GM12875 (cell line): ENCODE measurements at regions not wholly inside any gene's neighbourhood (a gene's known extent, or its start where the extent isn't known, plus 50 kb on each side); places are given as distances from the start of the nearest gene placed in this dataset.

Source experiments
- H3K4me3 ChIP-seq: one replicate; pipeline ENCODE4 v1.5.1; 2011; ENCODE audit warnings: low read depth, low read length, control low read depth
- TF ChIP-seq, protein P1 (sequence below): IDR thresholded peaks from 2 replicates; pipeline ENCODE4 v1.5.1; 2011; ENCODE audit warnings: low read depth, mild to moderate bottlenecking, control low read depth, inconsistent platforms, low read length, moderate library complexity, borderline replicate concordance; ENCODE audit not compliant: insufficient read depth

DNA sequence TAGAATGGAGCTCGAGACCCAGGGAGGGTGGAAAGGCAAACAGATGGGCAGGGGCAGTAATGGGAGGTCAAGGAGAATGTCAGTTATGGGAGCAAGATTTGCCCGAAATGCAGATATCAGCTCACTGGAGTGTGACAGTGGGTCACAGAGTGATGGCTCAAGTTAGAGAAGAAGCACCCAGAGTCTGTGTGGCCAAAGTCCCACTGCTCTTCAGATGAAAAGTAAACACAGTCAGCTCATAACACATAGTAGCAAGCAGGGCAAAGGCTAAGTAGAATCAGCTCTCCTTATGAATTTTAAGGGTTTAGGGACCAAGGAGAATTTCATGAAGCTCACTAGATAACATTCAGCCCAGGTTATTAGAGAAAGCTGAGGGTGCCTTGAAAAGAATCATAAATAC is 264.9 kb upstream of the MON1B start:
- no peak overlapping the region for H3K4me3 ChIP-seq
- TF ChIP-seq, protein P1, sequence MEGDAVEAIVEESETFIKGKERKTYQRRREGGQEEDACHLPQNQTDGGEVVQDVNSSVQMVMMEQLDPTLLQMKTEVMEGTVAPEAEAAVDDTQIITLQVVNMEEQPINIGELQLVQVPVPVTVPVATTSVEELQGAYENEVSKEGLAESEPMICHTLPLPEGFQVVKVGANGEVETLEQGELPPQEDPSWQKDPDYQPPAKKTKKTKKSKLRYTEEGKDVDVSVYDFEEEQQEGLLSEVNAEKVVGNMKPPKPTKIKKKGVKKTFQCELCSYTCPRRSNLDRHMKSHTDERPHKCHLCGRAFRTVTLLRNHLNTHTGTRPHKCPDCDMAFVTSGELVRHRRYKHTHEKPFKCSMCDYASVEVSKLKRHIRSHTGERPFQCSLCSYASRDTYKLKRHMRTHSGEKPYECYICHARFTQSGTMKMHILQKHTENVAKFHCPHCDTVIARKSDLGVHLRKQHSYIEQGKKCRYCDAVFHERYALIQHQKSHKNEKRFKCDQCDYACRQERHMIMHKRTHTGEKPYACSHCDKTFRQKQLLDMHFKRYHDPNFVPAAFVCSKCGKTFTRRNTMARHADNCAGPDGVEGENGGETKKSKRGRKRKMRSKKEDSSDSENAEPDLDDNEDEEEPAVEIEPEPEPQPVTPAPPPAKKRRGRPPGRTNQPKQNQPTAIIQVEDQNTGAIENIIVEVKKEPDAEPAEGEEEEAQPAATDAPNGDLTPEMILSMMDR = no peak

DNA sequence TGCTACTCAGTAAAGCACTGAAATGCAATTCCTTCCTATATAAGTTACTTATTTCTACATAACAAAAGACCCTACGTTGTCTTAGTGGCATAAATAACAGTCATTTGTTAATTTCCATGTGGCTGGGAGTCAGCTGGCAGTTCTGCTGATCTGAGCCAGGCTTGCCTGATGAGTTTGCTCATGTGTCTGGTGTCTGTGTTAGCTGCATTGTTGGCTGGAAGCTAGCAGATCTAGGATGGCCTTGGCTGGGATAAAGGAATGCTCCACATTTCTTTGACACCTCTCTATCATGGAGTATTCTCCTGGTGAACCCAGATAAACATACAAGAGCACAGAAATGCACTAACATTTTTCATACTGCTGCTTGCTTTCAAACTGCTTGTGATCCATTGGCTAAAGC is 264.4 kb upstream of the MON1B start:
- no peak overlapping the region for H3K4me3 ChIP-seq
- TF ChIP-seq, protein P1 = no peak

DNA sequence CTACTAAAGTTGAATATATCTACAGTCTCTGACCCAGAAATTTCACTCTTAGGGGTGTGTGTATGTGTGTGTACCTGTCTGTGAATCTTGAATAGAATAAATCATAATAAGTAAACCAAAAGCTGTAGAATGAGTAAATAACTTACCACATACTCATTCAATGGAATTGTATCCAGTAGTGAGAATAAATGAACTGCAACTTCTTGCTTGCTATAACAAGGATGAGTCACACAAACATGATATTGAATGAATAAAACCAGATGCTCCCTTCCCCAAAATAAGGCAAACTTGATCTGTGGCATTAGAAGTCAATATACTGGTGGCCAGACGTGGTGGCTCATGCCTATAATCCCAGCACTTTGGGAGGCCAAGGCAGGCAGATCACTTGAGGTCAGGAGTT is 259.8 kb upstream of the MON1B start:
- H3K4me3 ChIP-seq = no peak overlapping the region
- TF ChIP-seq, protein P1 = no peak

DNA sequence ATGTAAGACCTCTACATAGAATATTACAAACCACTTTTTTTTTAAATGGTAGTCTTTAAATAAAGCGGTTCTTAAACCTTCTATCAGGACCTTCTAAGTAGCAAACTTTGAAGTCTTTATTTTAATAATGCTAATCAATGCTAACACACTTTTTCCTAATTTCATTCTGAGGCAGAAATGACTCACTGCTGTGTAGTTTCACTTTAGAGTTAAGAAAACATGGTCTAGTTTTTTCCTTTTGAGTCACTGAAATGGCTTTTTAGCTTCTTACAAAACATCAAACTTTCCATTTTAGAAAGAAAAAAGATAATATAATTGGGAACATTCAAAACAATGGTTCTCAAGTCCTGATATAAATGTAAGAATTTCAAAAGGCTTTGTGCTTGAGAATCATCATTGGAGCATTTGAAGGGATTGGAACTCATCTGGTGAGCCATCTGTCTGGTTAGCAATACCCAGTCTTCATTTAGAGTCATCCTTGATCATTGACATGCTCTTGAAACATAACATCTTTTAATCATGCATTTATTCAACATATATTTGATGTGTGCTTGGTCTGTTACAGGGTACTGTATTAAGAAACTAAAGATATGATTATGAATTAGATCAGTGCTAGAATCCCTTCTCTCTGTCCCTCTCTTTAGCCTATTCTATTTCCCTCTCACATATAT is 258.3 kb upstream of the MON1B start:
- TF ChIP-seq, protein P1 = no peak
- no peak overlapping the region for H3K4me3 ChIP-seq

DNA sequence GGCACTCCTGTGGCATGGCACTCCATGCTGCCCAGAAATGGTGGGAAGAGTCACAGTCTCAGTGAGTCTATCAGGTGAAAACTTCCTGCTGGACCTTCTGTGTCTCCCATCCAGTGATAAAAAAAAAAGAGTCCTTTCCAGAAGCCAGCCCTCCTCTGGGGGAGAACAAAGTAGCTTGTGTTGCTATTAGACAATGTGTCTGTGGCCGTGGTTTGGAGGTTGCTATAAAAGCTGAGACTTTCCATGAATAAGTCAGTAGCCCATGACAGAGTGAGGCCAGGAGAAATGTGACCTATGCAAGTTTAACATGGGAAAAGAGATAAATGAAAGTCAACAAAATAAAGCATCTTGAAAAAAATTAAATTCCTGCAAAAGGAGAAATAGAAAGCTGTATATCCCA is 250.7 kb upstream of the MON1B start:
- H3K4me3 ChIP-seq = no peak overlapping the region
- TF ChIP-seq, protein P1 = no peak

DNA sequence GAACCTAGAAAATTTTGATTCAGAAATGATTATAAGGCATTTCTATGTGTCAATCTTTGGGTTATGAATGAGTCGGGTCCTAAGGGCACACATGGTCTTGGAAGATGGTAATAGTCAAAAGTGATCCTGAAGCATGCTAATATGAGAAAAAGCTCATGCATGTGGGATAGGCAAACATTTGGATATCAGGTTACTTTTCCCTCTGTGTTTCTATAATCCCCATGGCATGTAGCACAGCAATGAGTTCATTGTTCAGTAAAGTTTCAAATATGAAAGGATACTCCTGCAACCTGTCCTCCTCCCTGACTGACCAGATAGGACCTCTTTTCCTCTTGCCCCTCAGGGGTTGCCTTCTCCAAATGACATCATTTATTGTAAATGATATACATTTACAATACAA is 249.9 kb upstream of the MON1B start:
- TF ChIP-seq, protein P1 = no peak
- H3K4me3 ChIP-seq = no peak overlapping the region

DNA sequence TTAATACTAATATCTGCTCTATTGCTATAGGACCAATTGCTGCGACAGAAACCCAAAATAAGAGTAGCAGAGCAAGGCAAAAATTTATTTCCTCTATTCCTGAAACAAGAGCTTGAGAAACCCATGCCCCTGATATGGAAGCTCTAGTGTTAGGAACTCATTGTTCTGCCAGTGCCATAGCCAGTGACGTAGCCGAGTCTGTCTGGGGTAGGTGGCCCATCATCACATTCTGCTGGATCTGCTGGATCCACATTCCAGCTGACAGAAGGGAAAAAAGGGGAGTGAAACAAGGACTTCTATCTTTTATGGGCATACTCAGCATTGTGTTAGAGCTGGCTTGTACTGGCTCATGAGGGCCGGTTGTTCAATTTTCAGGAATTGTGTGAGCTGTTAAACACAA is 248.9 kb upstream of the MON1B start:
- TF ChIP-seq, protein P1 = no peak
- H3K4me3 ChIP-seq = no peak overlapping the region
